Loucy (cell line): ENCODE measurements at regions not wholly inside any gene's neighbourhood (a gene's known extent, or its start where the extent isn't known, plus 50 kb on each side); places are given as distances from the start of the nearest gene placed in this dataset.

Experiments used
- CTCF ChIP-seq: fragments of 200-600 bp; sonication (generic); conservative IDR thresholded peaks from 2 replicates; pipeline ENCODE4 v1.5.1; 2014; ENCODE audit warnings: mild to moderate bottlenecking, antibody characterized with exemption, low read length
- EZH2phosphoT487 ChIP-seq: fragments of 200-600 bp; IDR thresholded peaks from 2 replicates; pipeline ENCODE4 v1.6.1; 2018; ENCODE audit warnings: antibody characterized with exemption, mild to moderate bottlenecking, moderate library complexity, borderline replicate concordance

DNA sequence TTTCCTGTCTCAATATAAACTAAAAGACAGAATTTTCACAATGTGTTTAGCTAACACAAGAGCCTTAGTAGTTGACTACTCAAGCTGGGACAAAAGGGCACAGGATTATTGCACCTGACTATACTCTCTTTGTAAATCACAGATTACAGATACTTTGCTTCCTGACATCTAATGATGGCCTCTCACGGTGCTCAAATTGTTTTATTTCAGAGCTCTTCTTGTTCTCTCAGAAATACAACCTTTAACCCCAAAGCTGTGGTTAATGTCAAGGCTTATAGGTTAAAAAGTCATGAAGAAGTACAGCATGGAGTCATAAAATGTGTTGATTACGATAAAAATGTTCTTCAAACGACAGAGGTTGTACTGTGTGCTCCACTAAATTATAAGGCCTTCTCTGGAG, 89.9 kb upstream of the CPNE8 start:
- TF ChIP-seq CTCF (no peak), EZH2phosphoT487 (no peak)
